GM21576 (cell line): ENCODE measurements at regions not wholly inside any gene's neighbourhood (a gene's known extent, or its start where the extent isn't known, plus 50 kb on each side); places are given as distances from the start of the nearest gene placed in this dataset.

Source experiments
- ATAC-seq: cut with Tn5 transposase; IDR thresholded peaks from one replicate; pipeline ENCODE4 v1.9.1; 2021; ENCODE audit warnings: mild to moderate bottlenecking, moderate library complexity; ENCODE audit not compliant: unreplicated experiment

- ATAC-seq = no peak
Observed at GRCh38 chr2:6754419-6754818, 111.3 kb downstream of the CMPK2 start.

GRCh38 chr2:6755456-6755855 is 110.3 kb downstream of the CMPK2 start:
- no peak for ATAC-seq

GRCh38 chr2:6757215-6757614 is 108.5 kb downstream of the CMPK2 start:
- ATAC-seq = no peak

- no peak for ATAC-seq
Observed at GRCh38 chr2:6759689-6760088, 106.0 kb downstream of the CMPK2 start.

GRCh38 chr2:6760132-6760531 is 105.6 kb downstream of the CMPK2 start:
- no peak for ATAC-seq

- ATAC-seq = no peak
Observed at GRCh38 chr2:6764968-6765723, 100.6 kb downstream of the CMPK2 start.

DNA sequence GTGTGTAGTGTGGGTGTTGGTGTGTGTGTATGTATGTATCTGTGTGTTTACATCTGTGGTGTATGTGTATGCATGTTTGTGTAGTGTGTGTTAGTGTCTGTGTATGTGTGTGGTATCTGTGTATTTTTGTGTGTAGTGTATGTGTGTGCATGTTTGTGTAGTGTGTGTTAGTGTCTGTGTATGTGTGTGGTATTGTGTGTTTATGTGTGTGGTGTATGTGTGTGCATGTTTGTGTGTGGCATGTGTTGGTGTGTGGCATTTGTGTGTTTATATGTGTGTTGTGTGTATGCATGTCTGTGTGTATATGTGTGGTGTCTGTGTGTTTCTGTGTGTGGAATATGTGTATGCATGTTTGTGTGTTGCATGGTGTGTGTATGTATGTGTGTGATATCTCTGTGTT is 96.4 kb downstream of the CMPK2 start:
- no peak for ATAC-seq

- no peak for ATAC-seq
Observed at GRCh38 chr2:6770006-6770405, 95.7 kb downstream of the CMPK2 start.

DNA sequence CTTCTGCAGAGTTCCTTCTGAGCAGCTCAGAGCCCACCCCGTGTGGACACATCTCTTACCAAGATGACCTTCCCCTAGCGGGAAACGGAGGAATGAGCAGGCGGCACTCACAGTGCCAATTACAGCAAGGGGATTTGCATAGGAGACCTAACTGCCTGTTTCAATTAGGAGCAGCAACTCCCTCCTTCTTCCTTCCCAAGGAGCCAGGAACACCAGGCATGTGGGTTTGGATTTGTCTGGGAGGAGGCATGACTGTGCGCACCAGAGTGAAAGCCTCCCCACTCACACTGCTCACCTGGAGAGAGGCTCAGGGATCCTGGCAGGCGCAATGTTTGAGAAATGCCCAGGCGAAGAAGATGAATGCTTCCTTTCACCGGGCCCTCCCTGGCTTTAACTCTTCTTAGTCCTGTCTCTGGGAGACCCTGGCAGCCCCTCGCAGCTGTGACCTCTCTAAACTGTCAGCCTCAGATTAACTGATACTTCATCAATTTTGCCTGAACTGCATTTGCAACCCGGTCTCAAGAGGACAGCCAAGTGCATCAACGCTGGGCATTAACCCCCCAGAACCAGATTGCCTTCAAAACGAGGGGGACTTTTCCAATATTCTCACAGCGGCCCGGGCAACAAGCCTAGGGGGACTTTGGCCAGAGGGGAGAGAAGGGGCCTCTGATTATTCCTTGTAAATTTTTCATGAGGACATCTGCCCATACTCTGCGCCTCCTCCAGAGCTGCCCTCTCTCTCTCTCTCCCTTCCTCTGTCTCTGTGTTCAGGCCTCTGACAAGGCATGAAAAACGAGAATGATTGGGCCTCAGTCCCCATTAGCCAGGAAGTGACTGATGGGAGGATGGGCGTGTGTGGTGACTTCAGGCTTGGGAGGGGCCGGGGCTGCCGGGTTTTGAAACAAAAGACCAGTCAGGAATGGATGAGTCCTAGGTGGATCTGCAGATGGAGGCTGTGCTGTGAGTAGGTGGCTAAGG is 93.8 kb downstream of the CMPK2 start:
- ATAC-seq = no peak

DNA sequence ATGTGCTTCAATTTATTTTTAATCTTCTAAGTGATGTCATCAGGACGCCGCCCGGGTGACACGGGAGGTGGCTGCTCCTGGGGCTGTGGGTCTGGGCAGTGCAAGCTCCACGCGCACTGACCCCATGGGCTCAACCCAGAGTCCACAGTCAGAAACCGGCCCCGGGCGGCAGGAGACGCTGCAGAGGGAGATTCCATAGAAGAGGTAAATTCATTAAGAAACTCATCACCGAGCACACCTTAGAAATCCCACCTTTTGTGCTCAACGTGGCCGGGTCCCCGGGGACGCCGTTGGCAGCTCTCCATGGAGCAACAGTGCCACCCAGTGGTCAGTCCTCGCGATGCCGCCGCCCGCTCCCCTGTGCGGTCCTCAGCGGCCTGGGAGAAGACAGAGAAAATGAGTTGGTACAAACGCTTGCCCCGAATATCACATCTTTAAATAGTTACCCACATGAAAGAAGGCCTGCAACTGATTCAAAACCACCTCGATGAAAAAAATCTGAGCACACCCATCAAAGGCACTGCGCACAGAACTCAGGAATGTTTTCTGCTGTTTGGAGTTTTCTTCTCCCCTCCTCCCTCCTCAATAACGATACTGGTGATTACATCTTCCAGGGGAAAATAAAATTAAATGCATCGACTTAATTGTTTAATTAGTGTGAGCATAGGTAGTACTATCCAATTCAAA is 92.6 kb downstream of the CMPK2 start:
- ATAC-seq = peak; percentile 89

DNA sequence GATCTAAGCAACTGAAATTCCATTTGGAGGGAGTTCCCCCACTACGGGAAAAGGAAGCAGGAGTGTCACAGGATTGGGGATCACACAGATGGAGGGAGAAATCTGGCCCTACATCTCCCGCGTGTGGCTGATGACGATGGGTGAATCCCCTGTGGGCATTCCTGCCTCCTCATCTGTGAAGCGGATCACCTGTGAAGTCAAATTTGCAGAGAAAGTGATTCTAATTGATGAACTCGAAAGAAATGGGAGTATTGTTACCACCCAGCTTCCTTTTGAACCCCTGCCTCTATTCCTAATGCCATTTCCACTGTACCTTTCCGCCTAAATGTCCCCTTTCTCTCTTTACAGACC is 92.0 kb downstream of the CMPK2 start:
- ATAC-seq = no peak

GRCh38 chr2:6776125-6776524 is 89.6 kb downstream of the CMPK2 start:
- ATAC-seq = no peak

DNA sequence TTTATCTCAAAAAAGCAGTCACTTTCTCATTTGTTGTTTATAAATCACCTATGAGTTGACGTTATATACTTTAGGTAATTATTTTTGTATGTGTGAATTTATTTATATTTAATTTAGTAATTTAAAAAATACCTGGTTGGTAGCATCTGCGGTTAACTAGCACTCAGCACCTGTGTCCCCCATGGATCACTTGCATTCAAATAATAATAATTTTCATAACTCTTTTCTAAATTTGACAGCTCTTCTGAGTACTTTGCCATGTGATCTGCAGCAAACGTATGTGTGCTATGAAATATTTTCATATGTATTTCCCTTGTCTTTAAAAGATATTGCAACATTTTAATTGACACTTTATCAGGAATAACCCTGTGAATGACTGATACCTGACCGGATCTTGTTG is 88.1 kb downstream of the CMPK2 start:
- no peak for ATAC-seq

DNA sequence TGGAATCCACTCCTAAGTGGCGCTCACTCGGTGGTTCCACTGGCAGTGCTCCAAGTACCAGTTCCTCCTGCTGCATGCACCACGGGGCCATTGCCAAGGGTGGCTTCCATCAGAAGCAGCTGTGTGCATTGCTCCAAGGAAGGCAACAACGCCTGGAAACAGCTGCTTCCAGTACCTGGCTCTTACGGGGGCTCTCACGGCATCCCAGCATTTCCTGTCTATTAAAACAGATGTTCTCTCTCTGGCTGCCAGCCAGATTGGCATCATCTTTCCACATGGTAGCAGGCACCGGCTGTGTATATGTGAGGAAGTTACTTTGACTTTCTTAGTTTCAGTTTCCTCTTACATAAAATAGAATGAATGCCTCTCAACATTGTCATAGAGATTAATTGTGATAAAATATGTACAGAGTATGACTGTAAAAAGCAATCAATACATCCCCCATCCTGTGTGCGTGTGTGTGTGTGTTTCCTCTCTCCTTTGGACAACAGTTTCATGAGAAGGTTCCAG is 84.9 kb downstream of the CMPK2 start:
- ATAC-seq = peak; percentile 80

GRCh38 chr2:6782517-6783237 is 83.0 kb downstream of the CMPK2 start:
- no peak for ATAC-seq

GRCh38 chr2:6783238-6783614 is 82.5 kb downstream of the CMPK2 start:
- ATAC-seq = no peak

- no peak for ATAC-seq
Observed at GRCh38 chr2:6784291-6784690, 81.4 kb downstream of the CMPK2 start.

DNA sequence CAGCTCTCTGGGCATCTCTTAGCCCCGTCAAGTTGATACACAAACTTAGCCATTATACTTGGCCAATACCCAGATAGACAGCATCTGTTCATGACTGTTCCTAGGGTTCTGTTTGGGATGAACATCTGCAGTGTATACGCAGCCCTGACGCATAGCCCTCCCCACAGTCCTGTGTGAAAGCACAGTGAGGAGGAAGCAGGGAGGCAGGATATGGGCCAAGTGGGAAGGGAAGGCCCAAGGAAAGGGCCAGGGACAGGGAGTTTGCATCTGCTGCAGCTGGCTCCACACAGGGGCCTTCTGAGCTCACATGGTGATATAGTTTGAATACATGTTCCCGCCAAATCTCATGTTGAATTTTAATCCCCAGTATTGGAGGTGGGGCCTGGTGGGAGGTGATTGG is 80.2 kb downstream of the CMPK2 start:
- ATAC-seq = no peak

GRCh38 chr2:6787376-6787775 is 78.3 kb downstream of the CMPK2 start:
- no peak for ATAC-seq

GRCh38 chr2:6788614-6789013 is 77.1 kb downstream of the CMPK2 start:
- ATAC-seq = no peak
